Neuronal stem cell (in vitro differentiated cells): ENCODE measurements at regions not wholly inside any gene's neighbourhood (a gene's known extent, or its start where the extent isn't known, plus 50 kb on each side); places are given as distances from the start of the nearest gene placed in this dataset.

ENCODE experiments used
- DNase-seq: peaks from one replicate; pipeline ENCODE4 v3.0.0-alpha.2; 2013; ENCODE audit warnings: low spot score
- H2AFZ ChIP-seq: one replicate; pipeline ENCODE4 v1.6.1; 2013; ENCODE audit warnings: mild to moderate bottlenecking, low read length, inconsistent platforms
- H2AK5ac ChIP-seq: 2 replicates; pipeline ENCODE4 v1.6.1; 2013; ENCODE audit warnings: low read depth, mild to moderate bottlenecking, inconsistent platforms, low read length, moderate library complexity, mixed read lengths
- H2BK120ac ChIP-seq: 2 replicates; pipeline ENCODE4 v1.6.1; 2013; ENCODE audit warnings: low read depth, mild to moderate bottlenecking, inconsistent platforms, low read length, moderate library complexity, mixed read lengths
- H2BK12ac ChIP-seq: one replicate; pipeline ENCODE4 v1.6.1; 2013; ENCODE audit warnings: low read length, inconsistent platforms
- H2BK15ac ChIP-seq: 2 replicates; pipeline ENCODE4 v1.6.1; 2013; ENCODE audit warnings: mild to moderate bottlenecking, low read length, inconsistent platforms, mixed read lengths
- H2BK5ac ChIP-seq: one replicate; pipeline ENCODE4 v1.6.1; 2013; ENCODE audit warnings: inconsistent platforms, mild to moderate bottlenecking, low read length, moderate library complexity
- H3K14ac ChIP-seq: one replicate; pipeline ENCODE4 v1.6.1; 2013; ENCODE audit warnings: low read length, inconsistent platforms
- H3K18ac ChIP-seq: 2 replicates; pipeline ENCODE4 v1.6.1; 2013; ENCODE audit warnings: low read length, inconsistent platforms
- H3K23ac ChIP-seq: 2 replicates; pipeline ENCODE4 v1.6.1; 2013; ENCODE audit warnings: low read depth, mild to moderate bottlenecking, mixed read lengths, low read length, inconsistent platforms; ENCODE audit not compliant: poor library complexity
- H3K27ac ChIP-seq: replicated peaks from 3 replicates; pipeline ENCODE4 v1.5.1; 2013; ENCODE audit warnings: low read length, inconsistent platforms
- H3K27me3 ChIP-seq, 3 experiments: 2 replicates each; pipeline ENCODE4 v1.6.1; 2013; ENCODE audit warnings: low read length in 3 of 3, mild to moderate bottlenecking in 2 of 3, inconsistent platforms in 1 of 3, low read depth in 1 of 3, mixed read lengths in 1 of 3, moderate library complexity in 1 of 3; ENCODE audit not compliant: control insufficient read depth in 3 of 3, insufficient read depth in 3 of 3
- H3K36me3 ChIP-seq, 2 donors: replicated peaks in 1 of 2; 2 replicates each; pipeline ENCODE4 v1.6.1; 2013; ENCODE audit warnings: low read length in 2 of 2; ENCODE audit not compliant: control insufficient read depth in 2 of 2, insufficient read depth in 2 of 2
- H3K4ac ChIP-seq: 2 replicates; pipeline ENCODE4 v1.6.1; 2013; ENCODE audit warnings: inconsistent platforms, mild to moderate bottlenecking, low read length, moderate library complexity
- H3K4me1 ChIP-seq, 2 donors: 1 replicate in 1 of 2; 2 replicates in 1 of 2; pipeline ENCODE4 v1.6.1; 2013; ENCODE audit warnings: low read length in 2 of 2, low read depth in 1 of 2; ENCODE audit not compliant: control insufficient read depth in 2 of 2, insufficient read depth in 1 of 2
- H3K4me2 ChIP-seq: one replicate; pipeline ENCODE4 v1.6.1; 2013; ENCODE audit warnings: mild to moderate bottlenecking, low read length, inconsistent platforms; ENCODE audit not compliant: insufficient read depth, poor library complexity, severe bottlenecking
- H3K4me3 ChIP-seq, 2 donors: 2 replicates each; pipeline ENCODE4 v1.5.1; 2013; ENCODE audit warnings: low read length in 2 of 2, mild to moderate bottlenecking in 2 of 2, inconsistent platforms in 1 of 2, moderate library complexity in 1 of 2
- H3K79me1 ChIP-seq: one replicate; pipeline ENCODE4 v1.6.1; 2013; ENCODE audit warnings: low read depth, mild to moderate bottlenecking, inconsistent platforms, low read length, moderate library complexity
- H3K9ac ChIP-seq: one replicate; pipeline ENCODE4 v1.6.1; 2013; ENCODE audit warnings: mild to moderate bottlenecking, low read depth, low read length, inconsistent platforms; ENCODE audit not compliant: poor library complexity
- H3K9me3 ChIP-seq, 2 donors: replicated peaks in 1 of 2; 2 replicates each; pipeline versions ENCODE3 to v1.6.1; 2013; ENCODE audit warnings: low read length in 2 of 2, mild to moderate bottlenecking in 2 of 2, inconsistent platforms in 1 of 2, low read depth in 1 of 2, mixed read lengths in 1 of 2, moderate library complexity in 1 of 2; ENCODE audit not compliant: control insufficient read depth in 2 of 2, insufficient read depth in 1 of 2
- H4K8ac ChIP-seq: one replicate; pipeline ENCODE4 v1.6.1; 2013; ENCODE audit warnings: low read depth, mild to moderate bottlenecking, inconsistent platforms, low read length, moderate library complexity
- H4K91ac ChIP-seq: one replicate; pipeline ENCODE4 v1.6.1; 2013; ENCODE audit warnings: low read length, low read depth, mild to moderate bottlenecking, inconsistent platforms; ENCODE audit not compliant: poor library complexity
- WGBS, 2 donors: extraction: QIAGEN DNeasy Blood & Tissue Kit; methylation state at CpG; one replicate each; pipeline ENCODE4 v1.1.7; 2013; ENCODE audit warnings: missing lambda C conversion rate in 2 of 2, mixed read lengths in 1 of 2; ENCODE audit not compliant: insufficient read length in 2 of 2, insufficient replicate concordance in 1 of 2; ENCODE audit errors: extremely low coverage in 2 of 2; 5-methylcytosine and 5-hydroxymethylcytosine counted together

DNA sequence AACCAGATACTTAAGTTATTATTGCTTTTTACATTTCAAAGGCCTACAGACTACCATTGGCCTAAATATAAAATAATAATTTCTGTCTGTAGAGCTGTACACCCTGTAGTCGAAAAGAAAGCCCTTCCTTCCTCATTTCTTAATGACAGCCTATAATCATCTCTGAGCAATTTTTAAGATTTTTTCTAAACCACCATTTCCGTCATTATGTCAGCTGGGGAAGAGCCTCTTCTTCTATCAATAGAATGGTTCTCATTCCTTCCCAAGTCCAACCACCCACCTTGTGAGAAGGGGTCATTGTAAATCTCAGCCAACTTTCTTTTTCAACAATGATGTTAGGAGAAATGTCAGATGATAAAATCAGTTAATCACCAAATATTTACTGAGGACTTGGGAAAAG lies 91.8 kb downstream of the PLEKHG1 start:
- H3K79me1 ChIP-seq = peaks cover 2% of the 10 kb centered on the region
- H2AK5ac ChIP-seq = no peak overlapping the region
- no peak overlapping the region for H4K8ac ChIP-seq
- DNase-seq = no peak
- no CpG with 5 or more reads among the region's 2 CpGs for WGBS, 2 donors
- H2BK5ac ChIP-seq = no peak overlapping the region
- no peak overlapping the region for H3K14ac ChIP-seq
- no peak overlapping the region for H4K91ac ChIP-seq
- no peak overlapping the region for H3K9ac ChIP-seq
- no peak overlapping the region for H3K4me3 ChIP-seq
- no peak overlapping the region for H3K23ac ChIP-seq
- H2AFZ ChIP-seq = no peak overlapping the region
- no peak overlapping the region for H2BK15ac ChIP-seq
- H3K27me3 ChIP-seq = no peaks in the 10 kb centered on the region
- no peaks in the 10 kb centered on the region for H3K36me3 ChIP-seq
- H3K4me1 ChIP-seq = peaks cover 7 to 8% of the 10 kb centered on the region in 2 donors
- H3K4me2 ChIP-seq = no peak overlapping the region
- H3K27ac ChIP-seq = no peak overlapping the region
- no peak overlapping the region for H2BK120ac ChIP-seq
- H3K18ac ChIP-seq = no peak overlapping the region
- H2BK12ac ChIP-seq = no peak overlapping the region
- H3K9me3 ChIP-seq = no peaks in the 10 kb centered on the region
- no peak overlapping the region for H3K4ac ChIP-seq

DNA sequence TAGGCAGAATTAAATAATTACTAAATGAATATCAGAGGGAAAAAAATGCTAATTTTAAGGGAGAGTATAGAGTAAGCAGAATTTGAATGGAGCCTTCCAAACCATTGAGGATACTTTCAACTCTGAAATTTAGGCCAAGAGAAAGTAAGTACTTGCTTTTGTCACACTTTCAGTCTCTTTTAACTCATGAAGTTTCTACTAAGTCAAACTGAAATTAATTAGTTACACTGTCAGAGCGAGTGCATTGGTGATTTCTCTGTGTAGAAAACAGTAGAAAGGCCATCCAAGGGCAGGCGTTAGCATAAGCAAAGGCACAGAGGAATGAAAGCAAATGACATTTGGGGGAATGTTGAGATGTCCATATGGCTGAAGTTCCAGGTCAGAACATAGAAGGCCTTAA lies 92.9 kb downstream of the PLEKHG1 start:
- Histone ChIP-seq H3K36me3 (no peaks in the 10 kb centered on the region), H3K79me1 (peaks cover 2% of the 10 kb centered on the region), H3K18ac (no peak overlapping the region), H2AFZ (no peak overlapping the region), H3K27ac (no peak overlapping the region), H2AK5ac (no peak overlapping the region), H2BK120ac (no peak overlapping the region), H4K91ac (no peak overlapping the region), H2BK12ac (no peak overlapping the region), H3K23ac (no peak overlapping the region), H3K4me1 (peaks cover 8 to 11% of the 10 kb centered on the region in 2 donors), H3K4ac (no peak overlapping the region), H3K14ac (no peak overlapping the region), H3K4me3 (no peak overlapping the region), H2BK5ac (no peak overlapping the region), H2BK15ac (no peak overlapping the region), H4K8ac (no peak overlapping the region), H3K9ac (no peak overlapping the region), H3K9me3 (no peaks in the 10 kb centered on the region), H3K4me2 (no peak overlapping the region), H3K27me3 (no peaks in the 10 kb centered on the region)
- no CpG with 5 or more reads among the region's 2 CpGs for WGBS, 2 donors
- no peak for DNase-seq

DNA sequence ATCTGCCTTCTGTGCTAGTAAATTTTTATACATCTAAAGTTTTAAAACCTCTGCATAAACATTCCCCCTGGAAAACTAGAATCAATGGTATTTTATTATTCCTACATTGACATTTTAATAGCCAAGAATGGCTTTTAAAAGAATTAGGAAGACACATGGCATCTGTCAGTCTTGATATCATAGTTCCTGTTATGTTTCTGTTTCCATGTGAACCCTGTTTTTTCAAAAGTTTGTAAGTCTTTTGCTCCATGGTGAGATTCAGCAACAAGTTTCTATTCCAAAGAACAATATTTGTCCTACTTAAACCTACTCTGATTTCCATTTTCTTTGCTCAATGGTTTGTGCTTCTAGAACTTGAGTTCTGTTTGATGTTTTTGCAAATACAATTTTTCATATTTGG lies 95.2 kb downstream of the PLEKHG1 start:
- Histone ChIP-seq H2BK120ac (no peak overlapping the region), H2BK12ac (no peak overlapping the region), H3K27ac (no peak overlapping the region), H2AK5ac (no peak overlapping the region), H3K36me3 (no peaks in the 10 kb centered on the region), H3K27me3 (no peaks in the 10 kb centered on the region), H3K4ac (no peak overlapping the region), H3K9ac (no peak overlapping the region), H3K18ac (no peak overlapping the region), H3K4me2 (no peak overlapping the region), H4K8ac (no peak overlapping the region), H3K4me3 (no peak overlapping the region), H3K79me1 (peaks cover 3% of the 10 kb centered on the region), H2BK5ac (no peak overlapping the region), H2BK15ac (no peak overlapping the region), H2AFZ (no peak overlapping the region), H3K9me3 (no peaks in the 10 kb centered on the region), H4K91ac (no peak overlapping the region), H3K14ac (no peak overlapping the region), H3K4me1 (peaks cover 9 to 11% of the 10 kb centered on the region in 2 donors), H3K23ac (no peak overlapping the region)
- no peak for DNase-seq

DNA sequence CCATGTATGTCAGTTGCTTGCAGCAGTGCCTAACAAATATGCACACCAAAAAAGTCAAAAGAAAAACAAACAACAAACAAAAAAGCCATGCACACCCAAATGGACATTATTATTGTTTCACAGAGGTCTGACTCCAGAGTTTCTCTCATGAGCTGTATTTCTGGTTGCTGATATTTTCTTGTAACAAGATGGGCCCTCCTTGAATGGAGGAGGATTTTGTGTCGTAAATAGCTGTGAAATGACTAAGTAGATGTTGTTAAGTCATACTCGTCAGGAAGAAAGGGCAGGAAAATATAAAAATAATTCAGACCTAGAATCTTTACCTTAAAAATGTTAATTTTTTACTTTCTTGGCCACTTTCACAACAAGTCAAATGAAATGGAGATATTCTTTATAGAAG lies 96.0 kb downstream of the PLEKHG1 start:
- H3K4me1 ChIP-seq = peaks cover 4 to 9% of the 10 kb centered on the region in 2 donors
- no peak overlapping the region for H2BK120ac ChIP-seq
- H2AFZ ChIP-seq = no peak overlapping the region
- H3K4ac ChIP-seq = no peak overlapping the region
- H4K91ac ChIP-seq = no peak overlapping the region
- H2BK15ac ChIP-seq = no peak overlapping the region
- H3K27me3 ChIP-seq = no peaks in the 10 kb centered on the region
- no peak overlapping the region for H2BK12ac ChIP-seq
- no peak overlapping the region for H3K4me2 ChIP-seq
- H3K36me3 ChIP-seq = no peaks in the 10 kb centered on the region
- no peak overlapping the region for H3K27ac ChIP-seq
- H3K18ac ChIP-seq = no peak overlapping the region
- no peaks in the 10 kb centered on the region for H3K9me3 ChIP-seq
- no peak overlapping the region for H3K14ac ChIP-seq
- H4K8ac ChIP-seq = no peak overlapping the region
- no peak overlapping the region for H3K4me3 ChIP-seq
- H3K9ac ChIP-seq = no peak overlapping the region
- no peak overlapping the region for H2BK5ac ChIP-seq
- no peak overlapping the region for H3K23ac ChIP-seq
- no peak for DNase-seq
- WGBS, 2 donors = no CpG with 5 or more reads among the region's 2 CpGs
- H3K79me1 ChIP-seq = peaks cover 3% of the 10 kb centered on the region
- no peak overlapping the region for H2AK5ac ChIP-seq
